Stimulated activated CD8-positive, alpha-beta memory T cell treated with anti-CD3 and anti-CD28 coated beads, Interleukin-7, amount 100 ng/mL, for 4 hours (primary cell): ENCODE measurements at regions not wholly inside any gene's neighbourhood (a gene's known extent, or its start where the extent isn't known, plus 50 kb on each side); places are given as distances from the start of the nearest gene placed in this dataset.
"Not testable (repeated sequence)": the region's sequence is repeated elsewhere in the genome, so short reads cannot be mapped to it uniquely, and the experiment has no call there.

Experiments used
- DNase-seq, 2 donors: peaks; one replicate each; pipeline ENCODE4 v3.0.0-alpha.2; 2020; ENCODE audit warnings: low read depth in 2 of 2

DNA sequence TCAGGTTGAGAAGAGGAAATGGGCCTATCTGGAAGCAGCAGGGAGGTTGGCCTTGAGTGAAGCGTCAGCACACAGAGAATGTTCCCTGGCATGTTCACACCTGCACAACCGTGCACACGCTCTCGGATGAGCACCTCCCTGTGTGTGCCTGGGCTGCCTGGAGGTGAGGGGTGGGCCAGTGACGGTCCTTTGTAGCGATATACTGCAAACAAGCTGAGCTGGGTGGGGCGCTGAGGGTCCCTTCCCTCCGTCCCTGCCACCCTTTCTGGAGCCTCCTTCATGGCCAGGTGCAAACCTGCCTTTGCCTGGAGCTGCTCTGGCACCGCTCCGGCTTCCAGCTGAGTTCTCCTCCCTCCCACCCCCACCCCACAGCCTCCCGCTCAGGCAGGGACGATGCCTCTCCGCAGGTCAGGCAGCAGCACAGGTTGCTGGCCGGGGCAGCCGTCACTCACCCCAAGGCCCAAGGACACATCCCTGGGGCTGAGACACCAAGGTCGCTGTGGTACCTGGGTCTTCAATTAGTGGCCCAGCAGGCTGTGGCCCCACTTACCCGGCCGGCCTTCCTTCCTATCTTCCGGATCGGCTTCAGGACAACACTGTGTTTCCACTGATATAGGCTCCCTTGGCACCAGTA is 111.6 kb downstream of the ERMARD start:
- no peak for DNase-seq

DNA sequence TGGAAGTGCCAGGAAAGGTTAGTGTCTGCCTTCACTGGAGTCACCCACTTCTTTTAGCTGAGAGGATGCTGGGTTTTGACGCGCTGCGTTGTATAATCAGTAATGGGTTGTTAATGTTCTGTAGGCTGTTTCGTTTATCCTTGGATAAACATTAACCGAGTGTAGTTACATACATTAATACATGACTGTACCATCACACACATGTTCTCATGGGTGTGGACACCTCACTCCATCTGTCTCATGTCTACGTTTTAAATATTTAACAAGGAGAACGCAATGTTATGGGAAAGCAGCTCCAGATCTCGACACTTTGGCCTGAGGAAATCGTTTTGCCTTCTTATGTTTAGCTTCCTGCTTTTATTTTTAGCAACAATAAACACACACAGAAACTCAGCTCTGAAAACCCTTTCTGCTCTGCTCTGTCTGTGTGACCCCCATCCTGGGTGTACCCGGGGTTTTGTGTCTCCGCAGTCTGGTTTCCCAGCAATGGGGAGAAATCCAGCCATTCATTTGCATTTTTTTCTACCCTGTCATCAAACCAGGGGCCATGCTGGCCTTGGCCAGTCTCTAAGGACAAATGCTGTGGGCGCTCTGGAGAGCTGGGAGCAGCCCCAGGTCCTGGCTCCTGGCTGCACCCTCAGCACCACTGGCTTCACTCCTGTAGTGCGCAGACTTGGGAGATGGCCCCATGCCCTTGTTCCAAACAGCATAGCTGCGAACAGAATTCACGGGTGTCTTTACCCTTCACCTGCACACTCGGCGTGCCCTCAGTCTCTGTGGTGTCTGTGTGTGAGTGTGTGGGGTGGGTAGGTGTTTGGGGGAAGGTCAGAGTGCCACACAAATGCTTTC is 110.8 kb downstream of the ERMARD start:
- no peak for DNase-seq

DNA sequence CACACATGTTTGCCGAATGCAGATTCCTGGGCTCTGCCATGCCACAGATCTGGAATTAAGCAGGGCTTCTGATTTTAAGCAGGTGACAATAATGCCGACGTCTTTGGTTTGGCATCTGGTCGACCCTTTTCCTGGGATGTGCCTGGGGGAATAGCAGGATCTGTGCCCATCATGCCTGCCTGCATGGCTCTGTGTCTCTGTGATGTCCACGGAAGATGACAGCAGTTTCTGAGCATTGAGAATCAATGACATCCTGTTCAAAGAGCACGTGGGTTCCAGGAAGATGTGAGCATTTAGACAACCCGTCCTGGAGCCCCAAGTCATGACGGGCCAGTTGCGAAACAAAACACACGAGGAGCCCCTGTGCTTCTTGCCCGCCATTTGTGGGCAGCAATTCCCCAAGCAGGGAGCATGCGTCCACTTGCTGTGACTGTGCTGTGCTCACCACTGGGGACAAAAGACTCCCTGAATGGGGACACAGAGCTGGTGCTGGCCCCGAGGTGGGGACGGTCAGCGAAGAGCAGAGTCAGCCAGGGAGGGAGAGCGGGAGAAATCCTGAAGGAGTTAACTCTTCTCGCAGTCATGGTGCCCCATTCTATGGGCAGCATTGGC is 110.1 kb downstream of the ERMARD start:
- no peak for DNase-seq

DNA sequence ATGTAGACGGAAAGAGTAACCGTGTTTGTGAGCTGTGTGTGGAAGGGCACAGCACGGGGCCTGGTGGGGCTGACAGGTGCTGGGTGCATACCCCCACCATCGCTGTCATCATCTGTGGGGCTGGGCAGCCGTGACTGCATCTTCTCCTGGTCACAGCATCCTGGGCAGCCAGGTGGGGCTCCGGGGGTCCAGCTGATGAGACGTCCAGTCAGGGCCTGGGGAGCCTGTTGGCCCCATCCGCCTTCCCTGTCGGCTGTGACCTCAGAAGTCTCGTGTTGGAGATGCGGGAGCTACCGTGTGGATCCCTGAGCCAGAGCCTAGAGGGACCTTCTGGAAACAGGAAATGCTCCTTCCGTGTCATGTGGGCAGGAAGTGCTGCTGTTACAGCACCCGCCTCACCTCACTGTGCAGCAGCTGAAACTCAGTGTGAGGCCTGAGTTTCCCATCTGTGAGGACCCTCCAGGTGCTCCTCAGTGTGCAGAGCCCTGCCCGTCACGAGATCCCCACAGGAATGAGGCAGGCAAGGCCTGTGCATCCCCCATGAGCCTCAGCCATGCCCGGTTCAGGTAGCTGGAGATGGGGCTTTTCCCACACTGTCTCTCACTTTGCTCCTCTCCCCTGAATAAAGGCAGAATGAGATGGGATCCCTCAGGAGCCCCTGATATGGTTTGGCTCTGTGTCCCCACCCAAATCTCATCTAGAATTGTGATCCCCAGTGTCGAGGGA is 108.7 kb downstream of the ERMARD start:
- DNase-seq = no peak

DNA sequence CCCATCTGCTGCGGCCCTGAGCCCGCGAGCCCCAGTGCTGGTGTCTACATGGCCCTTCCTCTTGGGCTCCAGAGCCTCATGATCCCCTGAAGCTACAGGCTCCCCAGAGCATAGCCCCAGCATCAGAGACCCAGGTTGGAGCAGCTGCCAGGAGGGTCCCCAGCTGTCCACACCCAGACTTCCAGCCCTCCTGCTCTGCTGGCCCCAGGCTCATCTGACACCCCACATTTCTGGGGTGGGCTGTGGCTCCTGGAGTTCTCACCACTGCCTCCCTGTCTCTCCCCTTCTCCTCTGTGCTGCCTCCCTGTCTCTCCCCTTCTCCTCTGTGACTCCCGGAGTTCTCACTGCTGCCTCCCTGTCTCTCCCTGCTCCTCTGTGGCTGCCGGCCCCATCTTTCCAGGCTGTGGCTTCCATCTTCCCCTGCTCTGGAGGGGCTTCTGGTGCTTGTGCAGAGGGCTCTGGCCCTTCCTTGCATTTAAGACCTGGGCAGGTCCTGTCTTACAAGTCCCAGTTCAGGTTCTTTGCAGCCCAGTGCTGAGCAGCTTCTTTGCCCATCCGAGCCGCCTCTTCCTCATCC is 108.1 kb downstream of the ERMARD start:
- DNase-seq = no peak

DNA sequence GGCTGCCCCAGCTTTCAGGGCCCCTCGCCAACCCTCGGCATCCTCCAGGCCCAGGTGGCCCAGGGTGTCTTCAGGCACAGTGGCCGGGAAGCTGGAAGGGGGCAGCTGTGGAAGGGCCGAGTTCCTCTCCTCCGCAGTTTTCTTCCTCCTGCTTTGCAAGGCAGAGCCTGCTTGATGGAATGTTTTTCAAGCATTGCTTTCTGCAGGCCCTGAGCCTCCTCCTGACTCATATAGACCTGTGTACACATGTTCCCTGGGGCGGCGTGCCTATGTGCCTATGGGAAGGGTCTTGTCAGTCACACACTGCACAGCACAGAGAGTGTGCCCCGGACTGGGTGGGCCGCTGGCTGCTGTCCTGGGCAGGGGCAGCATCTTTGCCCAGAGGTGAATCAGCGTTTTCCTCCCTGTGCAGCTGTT is 107.5 kb downstream of the ERMARD start:
- DNase-seq = no peak

DNA sequence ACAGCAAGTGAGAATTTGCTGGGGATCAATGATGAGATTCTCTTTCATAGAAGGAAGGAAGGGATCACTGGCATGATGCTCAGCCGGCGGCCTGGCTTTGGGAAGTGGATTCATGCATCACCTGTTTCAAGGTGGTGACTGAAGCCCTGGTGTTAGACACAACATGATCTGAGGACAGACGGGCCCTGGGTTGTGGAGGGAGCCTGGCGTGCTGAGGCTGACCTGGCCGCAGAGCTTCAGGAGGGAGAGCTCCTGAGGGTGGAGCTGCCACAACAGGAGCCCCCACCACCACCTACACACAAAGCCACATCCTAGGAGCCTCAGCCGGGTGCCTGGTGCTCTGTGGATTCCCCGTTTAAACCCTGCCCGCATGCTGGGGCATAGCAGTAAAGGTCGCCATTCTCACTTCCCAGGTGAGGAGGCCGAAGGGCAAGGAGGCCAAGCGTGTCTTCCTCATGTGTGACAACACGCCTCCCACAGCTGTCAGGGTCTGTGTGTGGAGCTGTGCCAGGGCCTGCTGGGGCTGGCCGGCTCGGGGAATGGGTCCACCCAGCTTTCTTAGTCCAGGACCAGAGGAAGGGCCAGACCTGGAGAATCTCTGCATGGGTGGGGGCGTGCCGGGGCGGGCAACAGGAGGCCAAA is 107.0 kb downstream of the ERMARD start:
- no peak for DNase-seq

DNA sequence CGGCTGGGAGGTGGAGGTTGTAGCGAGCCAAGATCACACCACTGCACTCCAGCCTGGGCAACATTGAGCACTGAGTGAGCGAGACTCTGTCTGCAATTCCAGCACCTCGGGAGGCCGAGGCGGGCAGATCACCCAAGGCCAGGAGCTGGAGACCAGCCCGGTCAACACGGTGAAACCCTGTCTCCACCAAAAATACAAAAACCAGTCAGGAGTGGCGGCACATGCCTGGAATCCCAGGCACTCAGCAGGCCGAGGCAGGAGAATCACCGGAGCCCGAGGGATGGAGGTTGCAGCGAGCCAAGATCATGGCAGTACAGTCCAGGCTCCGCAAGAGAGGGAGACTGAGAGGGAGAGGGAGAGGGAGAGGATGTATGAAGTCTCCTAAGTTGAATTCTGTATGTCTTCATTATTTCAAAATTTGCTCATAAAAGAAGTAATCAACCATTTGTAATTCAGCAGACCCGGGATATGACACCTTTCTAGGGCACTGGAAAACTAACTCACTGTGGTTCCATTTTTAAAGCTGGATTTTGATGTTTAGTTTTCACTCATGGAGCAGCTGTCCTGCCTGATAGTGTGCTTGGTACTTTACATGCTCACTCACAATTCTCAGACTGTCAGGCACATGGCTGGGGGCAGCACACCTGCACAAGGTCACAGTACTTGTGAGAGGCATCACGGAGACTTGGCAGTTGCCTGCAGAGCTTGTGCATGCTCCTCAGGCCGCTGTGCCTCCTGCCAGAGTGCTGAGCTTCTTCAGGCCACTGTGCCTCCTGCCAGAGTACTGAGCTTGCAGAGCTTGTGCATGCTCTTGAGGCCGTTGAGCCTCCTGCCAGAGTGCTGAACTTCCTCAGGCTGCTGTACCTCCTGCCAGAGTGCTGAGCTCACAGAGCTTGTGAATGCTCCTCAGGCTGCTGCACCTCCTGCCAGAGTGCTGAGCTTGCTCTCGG is 106.2 kb downstream of the ERMARD start:
- no peak for DNase-seq

DNA sequence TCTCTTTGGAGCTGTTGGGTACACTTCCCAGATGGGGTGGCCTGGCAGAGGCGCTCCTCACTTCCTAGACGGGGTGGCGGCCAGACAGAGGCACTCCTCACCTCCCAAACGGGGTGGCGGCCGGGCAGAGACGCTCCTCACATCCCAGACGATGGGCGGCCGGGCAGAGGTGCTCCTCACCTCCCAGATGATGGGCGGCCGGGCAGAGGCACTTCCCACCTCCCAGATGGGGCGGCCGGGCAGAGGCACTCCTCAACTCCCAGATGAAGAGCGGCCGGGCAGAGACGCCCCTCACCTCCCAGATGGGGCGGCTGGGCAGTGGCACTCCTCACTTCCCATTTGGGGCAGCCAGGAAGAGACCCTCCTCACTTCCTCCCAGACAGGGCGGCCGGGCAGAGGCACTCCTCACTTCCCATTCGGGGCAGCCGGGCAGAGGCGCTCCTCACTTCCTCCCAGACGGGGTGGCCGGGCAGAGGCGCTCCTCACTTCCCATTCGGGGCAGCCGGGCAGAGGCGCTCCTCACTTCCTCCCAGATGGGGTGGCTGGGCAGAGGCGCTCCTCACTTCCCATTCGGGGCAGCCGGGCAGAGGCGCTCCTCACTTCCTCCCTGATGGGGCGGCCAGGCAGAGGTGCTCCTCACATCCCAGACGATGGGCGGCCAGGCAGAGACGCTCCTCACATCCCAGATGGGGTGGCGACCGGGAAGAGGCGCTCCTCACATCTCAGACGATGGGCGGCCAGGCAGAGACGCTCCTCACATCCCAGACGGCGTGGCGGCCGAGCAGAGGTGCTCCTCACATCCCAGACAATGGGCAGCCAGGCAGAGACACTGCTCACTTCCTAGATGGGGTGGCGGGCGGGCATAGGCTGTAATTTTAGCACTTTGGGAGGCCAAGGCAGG is 105.3 kb downstream of the ERMARD start:
- DNase-seq = not testable (repeated sequence)

DNA sequence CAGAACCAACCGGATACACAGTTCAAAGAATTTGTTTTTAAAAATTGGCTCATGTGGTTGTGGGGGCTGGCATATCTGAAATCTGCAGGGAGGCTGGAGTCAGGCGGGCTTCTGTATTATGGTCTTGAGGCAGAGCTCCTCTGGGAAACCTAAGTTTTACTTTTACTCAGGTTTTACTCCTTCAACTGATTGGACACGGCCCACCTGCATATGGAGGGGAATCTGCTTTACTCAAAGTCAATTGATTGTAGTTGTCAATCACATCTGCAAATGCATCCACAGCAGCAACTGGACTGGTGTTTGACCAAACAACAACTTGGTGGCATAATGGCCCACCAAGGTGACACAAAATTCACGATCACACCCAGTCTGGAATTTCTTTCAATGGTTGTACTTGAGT is 103.4 kb downstream of the ERMARD start:
- DNase-seq = no peak

DNA sequence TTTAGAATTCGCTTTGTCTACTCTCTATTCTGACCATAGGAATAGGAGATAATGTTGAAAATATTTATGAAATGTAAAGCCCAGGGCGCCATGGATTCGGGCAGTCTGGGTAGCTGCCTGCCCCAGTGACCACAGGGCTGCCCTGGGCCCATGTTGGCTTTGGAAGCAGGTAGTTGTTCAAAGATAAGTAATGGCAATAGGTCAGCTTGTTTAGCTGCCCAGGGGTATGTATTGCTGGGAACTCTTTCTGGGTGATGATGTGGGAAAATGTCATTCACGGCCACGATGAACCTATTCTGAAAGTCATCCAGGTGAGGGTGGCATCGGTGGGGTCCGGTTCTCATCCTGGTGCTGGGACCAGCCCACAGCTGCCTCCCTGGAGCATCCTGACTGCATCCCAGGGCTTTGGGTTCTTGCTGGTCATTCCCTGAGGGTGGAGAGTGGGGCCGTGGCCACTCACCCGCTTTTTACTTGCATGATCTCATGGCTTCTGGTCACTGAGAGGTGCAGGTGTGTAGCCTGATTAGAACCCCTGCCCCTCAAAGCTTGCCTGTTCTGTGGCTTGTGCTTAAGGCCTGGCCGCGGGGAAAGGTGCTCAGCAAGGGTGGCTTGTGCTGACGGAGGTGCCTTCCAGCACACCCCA is 102.8 kb downstream of the ERMARD start:
- DNase-seq = no peak

DNA sequence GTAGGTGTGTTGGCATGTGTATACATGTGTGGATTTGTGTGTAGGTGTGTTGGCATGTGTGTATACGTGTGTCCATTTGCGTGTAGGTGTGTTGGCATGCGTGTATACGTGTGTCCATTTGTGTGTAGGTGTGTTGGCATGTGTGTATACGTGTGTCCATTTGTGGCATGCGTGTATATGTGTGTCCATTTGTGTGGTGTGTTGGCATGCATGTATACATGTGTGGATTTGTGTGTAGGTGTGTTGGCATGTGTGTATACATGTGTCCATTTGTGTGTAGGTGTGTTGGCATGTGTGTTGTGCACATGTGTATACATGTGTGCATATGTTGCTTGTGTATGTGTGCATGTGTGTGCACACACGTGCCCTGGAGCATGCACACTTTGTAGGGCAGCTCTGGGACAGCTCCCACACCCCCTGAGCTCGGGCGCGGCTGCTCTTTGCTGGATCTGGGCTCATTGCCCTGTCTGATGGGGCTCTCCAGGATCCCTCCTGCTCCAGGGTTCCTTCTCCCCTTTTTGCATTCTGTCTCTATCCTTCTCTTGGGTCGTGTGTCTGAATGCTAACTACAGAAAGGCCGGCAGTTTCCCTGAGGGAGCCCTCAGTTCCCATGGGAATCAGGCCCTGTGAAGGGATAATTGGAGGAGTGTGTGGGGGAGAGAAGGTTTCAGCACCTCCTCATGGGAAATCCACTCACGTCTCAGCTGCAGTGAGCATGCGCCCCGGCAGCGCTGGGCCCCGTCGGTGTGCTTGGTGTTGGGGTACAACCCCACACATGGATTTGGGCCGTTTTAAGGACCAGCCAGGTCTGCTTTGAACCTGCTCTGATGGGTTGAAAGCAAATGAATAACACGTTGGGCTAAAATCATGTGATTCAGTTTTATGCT is 102.0 kb downstream of the ERMARD start:
- no peak for DNase-seq

DNA sequence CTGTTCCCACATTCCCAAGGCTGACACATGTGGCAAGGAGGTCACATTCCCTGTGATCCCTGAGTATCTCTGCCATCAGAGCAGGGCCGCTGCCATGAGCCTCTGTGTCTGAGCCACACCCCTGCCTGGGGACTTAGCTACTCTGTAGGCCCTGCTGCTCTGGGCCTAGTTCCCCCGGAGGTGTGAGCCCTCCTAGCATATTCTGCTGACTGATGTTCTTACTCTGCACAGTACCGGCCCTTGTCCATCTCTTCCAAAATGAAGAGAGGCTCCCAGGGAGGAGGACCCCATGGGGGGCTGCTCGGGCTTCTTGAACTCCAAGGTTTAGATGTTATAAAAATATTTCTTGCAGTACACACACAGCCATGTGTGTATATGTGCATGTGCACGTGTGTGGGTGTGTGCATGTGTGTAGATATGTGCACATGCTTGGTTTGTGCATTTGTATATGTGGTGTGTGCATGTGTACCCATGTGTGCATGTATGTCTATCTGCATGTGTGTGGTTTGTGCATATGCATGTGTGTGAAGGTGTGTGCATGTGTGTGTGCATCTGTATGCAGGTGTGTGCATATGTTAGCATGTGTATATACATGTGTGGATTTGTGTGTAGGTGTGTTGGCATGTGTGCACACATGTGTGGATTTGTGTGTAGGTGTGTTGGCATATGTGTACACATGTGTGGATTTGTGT is 101.2 kb downstream of the ERMARD start:
- DNase-seq = no peak

DNA sequence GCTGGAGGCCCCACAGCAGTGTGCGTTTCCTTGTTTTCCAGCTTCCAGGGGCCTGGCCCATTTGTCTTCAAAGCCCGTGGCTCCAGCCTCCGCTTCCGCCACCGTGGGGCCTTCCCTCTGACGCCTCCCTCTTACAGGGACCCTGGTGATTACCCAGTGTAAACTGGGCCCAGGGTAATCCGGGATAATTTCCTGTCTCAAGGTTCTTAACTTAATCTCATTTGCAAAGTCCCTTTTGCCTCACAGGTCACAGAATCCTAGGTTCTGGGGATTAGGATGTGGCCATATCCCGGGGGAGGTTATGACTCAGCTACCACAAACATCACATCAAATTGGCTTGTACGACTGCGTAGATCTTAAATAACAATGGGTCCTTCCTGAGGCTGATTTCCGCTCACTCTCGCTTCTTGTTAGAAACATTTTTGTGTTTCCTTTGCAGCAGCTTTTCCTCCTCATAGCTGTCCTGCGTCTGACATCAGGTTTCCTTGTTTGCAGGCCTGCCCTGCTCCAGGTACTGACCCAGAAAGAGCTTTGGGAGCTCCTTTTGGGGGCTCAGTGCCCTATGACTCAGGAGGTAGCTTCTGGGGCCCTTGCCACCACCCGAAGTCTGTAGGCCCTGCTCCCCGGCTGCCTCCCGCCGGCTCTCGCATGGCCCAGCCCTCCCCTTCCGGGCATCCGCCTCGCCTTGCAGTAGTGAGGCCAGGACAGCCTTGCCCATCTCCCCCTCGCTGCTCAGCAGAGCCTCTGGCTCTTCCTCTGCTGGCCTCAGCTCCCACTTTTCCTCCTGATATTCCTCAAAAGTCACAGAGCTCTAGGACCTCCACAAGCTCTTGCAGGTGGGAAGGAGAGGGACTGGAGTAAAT is 100.5 kb downstream of the ERMARD start:
- DNase-seq = no peak

DNA sequence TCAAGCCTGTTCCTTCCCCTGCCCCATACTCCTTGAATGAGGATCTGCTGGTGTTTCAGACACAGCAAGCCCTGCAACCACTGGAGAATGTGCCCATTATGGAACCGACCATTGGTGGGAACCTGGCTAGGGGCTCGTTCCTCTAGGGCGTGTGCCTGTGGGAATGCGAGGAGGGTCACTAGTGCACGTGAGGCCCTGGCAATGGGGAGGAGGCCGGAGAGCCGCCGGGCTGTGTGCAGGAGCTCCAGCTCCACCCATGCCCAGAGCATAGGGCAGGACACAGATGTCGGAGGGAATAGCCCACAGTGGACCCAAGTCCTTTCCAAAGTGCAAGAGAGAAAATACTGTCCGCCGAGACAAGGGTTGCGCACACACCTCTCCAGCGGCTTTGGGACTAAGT is 99.3 kb downstream of the ERMARD start:
- no peak for DNase-seq

DNA sequence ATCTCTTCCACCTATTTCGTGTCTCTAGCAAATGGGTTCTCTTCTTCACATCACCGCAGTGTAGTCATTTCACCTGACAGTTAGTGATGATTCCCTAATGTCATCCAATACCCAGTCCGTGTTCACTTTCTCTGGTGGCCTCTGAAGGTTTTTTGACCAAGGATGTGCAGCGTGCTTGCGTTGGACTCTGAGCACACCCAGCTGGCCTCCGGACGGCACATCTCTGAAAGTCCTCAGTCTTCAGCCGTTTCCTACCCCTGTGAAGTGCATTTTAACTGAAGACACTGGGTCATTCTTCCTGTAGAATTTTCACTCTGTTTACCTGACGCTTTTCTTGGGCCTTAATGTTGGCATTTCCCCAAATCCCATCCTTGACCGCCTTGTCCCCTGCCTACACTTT is 98.7 kb downstream of the ERMARD start:
- DNase-seq = no peak
